B cell (primary cell): ENCODE measurements at regions not wholly inside any gene's neighbourhood (a gene's known extent, or its start where the extent isn't known, plus 50 kb on each side); places are given as distances from the start of the nearest gene placed in this dataset.

ENCODE experiments used
- ATAC-seq: fragments of 200-7000 bp; cut with Tn5 transposase; one replicate; pipeline ENCODE4 v1.10.0; 2021; ENCODE audit warnings: low read depth, mild to moderate bottlenecking, moderate number of reproducible peaks, moderate library complexity
- CTCF ChIA-PET: fragments of 350-600 bp; sonication (Branson Sonifier 250); formaldehyde crosslinking; loops from one replicate; lab custom pipeline; 2021; ENCODE audit warnings: antibody characterized with exemption, inconsistent platforms; lab: Charles Lee
- POLR2A ChIA-PET: fragments of 350-600 bp; sonication (Branson Sonifier 250); formaldehyde crosslinking; loops from one replicate; lab custom pipeline; 2021; ENCODE audit warnings: antibody characterized with exemption; lab: Charles Lee
- DNase-seq: peaks from one replicate; pipeline ENCODE4 v3.0.0; 2013
- H2AFZ ChIP-seq: 2 replicates; pipeline ENCODE4 v1.6.1; 2012; ENCODE audit warnings: mild to moderate bottlenecking, low read depth, low read length; ENCODE audit not compliant: insufficient read depth, poor library complexity, severe bottlenecking
- H3K27ac ChIP-seq, 2 donors: 1 replicate in 1 of 2; 2 replicates in 1 of 2; pipeline ENCODE4 v1.5.1; 2012 to 2013; ENCODE audit warnings: low read length in 2 of 2, mild to moderate bottlenecking in 2 of 2, moderate library complexity in 1 of 2
- H3K27me3 ChIP-seq, 4 experiments: fragments of 200-600 bp in 1 of 4; sonication (generic) in 1 of 4; replicated peaks in 1 of 4; 1 replicate in 2 of 4; 2 replicates in 2 of 4; pipeline versions ENCODE4 v1.6.1 to v1.7.0; 2013 to 2016; ENCODE audit warnings: low read length in 3 of 4, mild to moderate bottlenecking in 2 of 4, mixed read lengths in 1 of 4, moderate library complexity in 1 of 4; ENCODE audit not compliant: insufficient read depth in 4 of 4, control insufficient read depth in 3 of 4; ENCODE audit errors: control extremely low read depth in 1 of 4
- H3K36me3 ChIP-seq, 2 experiments: replicated peaks in 1 of 2; 1 replicate in 1 of 2; 2 replicates in 1 of 2; pipeline versions ENCODE4 v1.6.1 to v1.7.1; 2013; ENCODE audit warnings: low read length in 1 of 2; ENCODE audit not compliant: insufficient read depth in 2 of 2, control insufficient read depth in 1 of 2; ENCODE audit errors: control extremely low read depth in 1 of 2, extremely low read depth in 1 of 2
- H3K4me1 ChIP-seq, 2 donors: fragments of 200-600 bp in 1 of 2; sonication (generic) in 1 of 2; 1 replicate in 1 of 2; 2 replicates in 1 of 2; pipeline versions ENCODE4 v1.5.1 to v1.6.1; 2013 to 2017; ENCODE audit warnings: low read length in 2 of 2; ENCODE audit not compliant: control insufficient read depth in 2 of 2, insufficient read depth in 2 of 2
- H3K4me2 ChIP-seq: replicated peaks from 2 replicates; pipeline ENCODE3; 2012; ENCODE audit warnings: mild to moderate bottlenecking, low read depth, low read length; ENCODE audit not compliant: poor library complexity, severe bottlenecking
- H3K4me3 ChIP-seq, 5 experiments: fragments of 200-600 bp in 1 of 5; sonication (generic) in 1 of 5; 1 replicate in 3 of 5; 2 replicates in 2 of 5; pipeline versions ENCODE4 v1.5.1 to v1.7.0; 2011 to 2016; ENCODE audit warnings: low read length in 4 of 5, mild to moderate bottlenecking in 4 of 5, low read depth in 2 of 5, control low read depth in 1 of 5, moderate library complexity in 1 of 5; ENCODE audit not compliant: insufficient read depth in 1 of 5; ENCODE audit errors: control extremely low read depth in 1 of 5, extremely low read depth in 1 of 5
- H3K79me2 ChIP-seq: fragments of 200-600 bp; sonication (generic); one replicate; pipeline ENCODE4 v1.6.0; 2016; ENCODE audit warnings: low read length; ENCODE audit not compliant: control insufficient read depth, insufficient read depth
- H3K9ac ChIP-seq: fragments of 200-600 bp; sonication (generic); 2 replicates; pipeline ENCODE4 v1.6.1; 2017; ENCODE audit warnings: mild to moderate bottlenecking, low read length, moderate library complexity
- H3K9me3 ChIP-seq, 3 donors: one replicate each; pipeline versions ENCODE4 v1.6.1 to v1.7.1; 2013; ENCODE audit warnings: low read length in 2 of 3; ENCODE audit not compliant: control insufficient read depth in 2 of 3, insufficient read depth in 1 of 3; ENCODE audit errors: control extremely low read depth in 1 of 3
- H4K20me1 ChIP-seq: 2 replicates; pipeline ENCODE4 v1.6.0; 2012; ENCODE audit warnings: mild to moderate bottlenecking, low read length; ENCODE audit not compliant: insufficient read depth, control insufficient read depth, poor library complexity, severe bottlenecking
- H3K27ac Mint-ChIP-seq: one replicate; pipeline ENCODE4 v1.8.0; 2021; ENCODE audit warnings: mixed read lengths
- H3K27me3 Mint-ChIP-seq: one replicate; pipeline ENCODE4 v1.8.0; 2021; ENCODE audit warnings: mixed read lengths
- H3K4me1 Mint-ChIP-seq: one replicate; pipeline ENCODE4 v1.8.0; 2021; ENCODE audit warnings: mixed read lengths
- H3K4me3 Mint-ChIP-seq: one replicate; pipeline ENCODE4 v1.8.0; 2021; ENCODE audit warnings: mixed read lengths
- H3K9me3 Mint-ChIP-seq: one replicate; pipeline ENCODE4 v1.8.0; 2022; ENCODE audit warnings: mixed read lengths; ENCODE audit not compliant: insufficient read depth
- CTCF ChIP-seq: fragments of 200-600 bp; IDR thresholded peaks from one replicate; pipeline ENCODE4 v1.8.0; 2022; ENCODE audit warnings: antibody characterized with exemption, mild to moderate bottlenecking
- EZH2 ChIP-seq: IDR thresholded peaks from 2 replicates; pipeline ENCODE4 v1.6.1; 2012; ENCODE audit warnings: borderline replicate concordance, low read depth, mild to moderate bottlenecking, moderate library complexity, low read length; ENCODE audit not compliant: insufficient read depth, poor library complexity, severe bottlenecking
- intact Hi-C: fragments of 100-400 bp; cut with micrococcal nuclease; formaldehyde crosslinking; loops from one replicate; pipeline ENCODE4 v1.10.0; 2022

GRCh38 chr16:64240586-64240985, 881.3 kb downstream of the CDH11 start:
- POLR2A ChIA-PET: no interaction called here

GRCh38 chr16:64238571-64238970, 883.3 kb downstream of the CDH11 start:
- H3K9ac ChIP-seq: no peak overlapping the region
- H2AFZ ChIP-seq: no peak overlapping the region
- H3K27me3 ChIP-seq: no peaks in the 10 kb centered on the region
- no peaks in the 10 kb centered on the region for H3K4me1 ChIP-seq
- Mint-ChIP-seq H3K27me3 (no peaks in the 10 kb centered on the region), H3K27ac (no peak overlapping the region), H3K9me3 (peaks cover 4% of the 10 kb centered on the region), H3K4me1 (no peaks in the 10 kb centered on the region), H3K4me3 (no peak overlapping the region)
- no peak overlapping the region for H3K4me3 ChIP-seq
- peaks cover 0 to 9% (median 0%) of the 10 kb centered on the region in 3 donors for H3K9me3 ChIP-seq
- TF ChIP-seq EZH2: no peak
- TF ChIP-seq CTCF: no peak
- ChIA-PET POLR2A (no interaction called here), CTCF (no interaction called here)
- H3K36me3 ChIP-seq: no peaks in the 10 kb centered on the region
- no peak overlapping the region for H3K27ac ChIP-seq
- DNase-seq (no peak), ATAC-seq (no peak)
- intact Hi-C loops: no loop called here
- H3K4me2 ChIP-seq: no peak overlapping the region
- no peaks in the 10 kb centered on the region for H4K20me1 ChIP-seq
- H3K79me2 ChIP-seq: no peaks in the 10 kb centered on the region

More at GRCh38 chr16:64240586-64240985, 881.3 kb downstream of the CDH11 start:
- intact Hi-C loops: no loop called here
- Histone ChIP-seq H3K4me2 (no peak overlapping the region), H4K20me1 (no peaks in the 10 kb centered on the region), H3K4me1 (no peaks in the 10 kb centered on the region), H3K36me3 (no peaks in the 10 kb centered on the region), H3K9ac (no peak overlapping the region), H3K27me3 (no peaks in the 10 kb centered on the region), H3K27ac (no peak overlapping the region), H3K9me3 (peaks cover 0 to 7% (median 0%) of the 10 kb centered on the region in 3 donors), H3K79me2 (no peaks in the 10 kb centered on the region), H2AFZ (no peak overlapping the region), H3K4me3 (no peak overlapping the region)
- no peak overlapping the region for H3K4me3 Mint-ChIP-seq
- peaks cover 6% of the 10 kb centered on the region for H3K9me3 Mint-ChIP-seq
- no peak for TF ChIP-seq CTCF
- TF ChIP-seq EZH2: no peak
- H3K27me3 Mint-ChIP-seq: no peaks in the 10 kb centered on the region
- DNase-seq (no peak), ATAC-seq (no peak)
- no peaks in the 10 kb centered on the region for H3K4me1 Mint-ChIP-seq
- CTCF ChIA-PET: no interaction called here
- H3K27ac Mint-ChIP-seq: no peak overlapping the region
